ENCODE measurements at regions not wholly inside any gene's neighbourhood (a gene's known extent, or its start where the extent isn't known, plus 50 kb on each side); places are given as distances from the start of the nearest gene placed in this dataset.
A peak's percentile ranks its signal among the peaks of the same experiment; 100 is the strongest.

DNA sequence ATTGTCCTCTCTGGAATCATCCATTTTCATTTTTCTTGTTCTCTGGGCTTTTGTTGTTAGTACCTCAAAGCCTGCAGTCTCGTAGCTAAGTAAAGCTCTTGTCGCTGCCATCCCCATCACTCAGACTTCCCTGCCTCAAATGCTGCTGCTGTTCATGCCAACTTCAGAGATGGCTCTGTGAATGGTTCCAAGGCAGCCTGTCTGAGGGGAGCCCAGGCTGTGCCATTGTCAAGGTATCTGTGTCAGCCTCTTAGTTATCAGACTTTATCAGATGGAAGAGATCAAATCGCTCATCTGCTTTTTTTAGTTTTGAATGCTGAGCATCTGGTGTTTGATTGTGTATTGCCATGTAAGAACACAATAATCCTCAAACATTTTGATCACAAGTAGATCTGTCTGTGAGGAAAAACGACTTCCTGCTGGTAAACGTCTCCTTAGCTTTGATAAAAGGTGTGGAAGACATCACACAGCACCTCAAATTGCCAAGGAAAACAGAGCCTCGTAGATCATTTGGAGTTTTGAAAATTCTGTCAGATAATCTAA, 304.2 kb upstream of the ZC3H12C start:
- Histone ChIP-seq H3K27me3 (no peaks in the 10 kb centered on the region), H3K36me3 (no peaks in the 10 kb centered on the region), H3K9me3 (ENCODE audit: low read depth) (no peaks in the 10 kb centered on the region), H3K4me1 (peaks cover 2% of the 10 kb centered on the region), H3K9ac (no peak overlapping the region), H2AFZ (replicated peaks) (peak overlapping the region; percentile 14), H3K27ac (no peak overlapping the region), H4K20me1 (ENCODE audit: low read depth) (no peaks in the 10 kb centered on the region), H3F3A (ENCODE audit: low read depth) (peaks cover 4% of the 10 kb centered on the region), H3K4me2 (no peak overlapping the region), H3K79me2 (ENCODE audit: low read depth) (no peaks in the 10 kb centered on the region), H3K4me3 (no peak overlapping the region)
- peaks cover 13% of the 10 kb centered on the region for H3K9me3 Mint-ChIP-seq
- H3K27me3 Mint-ChIP-seq (ENCODE audit: insufficient read depth, low read depth) = no peaks in the 10 kb centered on the region
- H3K36me3 Mint-ChIP-seq = no peaks in the 10 kb centered on the region
- peaks cover 35% of the 10 kb centered on the region for H3K4me1 Mint-ChIP-seq
- no peak overlapping the region for H3K4me3 Mint-ChIP-seq
- TF ChIP-seq, protein P1, sequence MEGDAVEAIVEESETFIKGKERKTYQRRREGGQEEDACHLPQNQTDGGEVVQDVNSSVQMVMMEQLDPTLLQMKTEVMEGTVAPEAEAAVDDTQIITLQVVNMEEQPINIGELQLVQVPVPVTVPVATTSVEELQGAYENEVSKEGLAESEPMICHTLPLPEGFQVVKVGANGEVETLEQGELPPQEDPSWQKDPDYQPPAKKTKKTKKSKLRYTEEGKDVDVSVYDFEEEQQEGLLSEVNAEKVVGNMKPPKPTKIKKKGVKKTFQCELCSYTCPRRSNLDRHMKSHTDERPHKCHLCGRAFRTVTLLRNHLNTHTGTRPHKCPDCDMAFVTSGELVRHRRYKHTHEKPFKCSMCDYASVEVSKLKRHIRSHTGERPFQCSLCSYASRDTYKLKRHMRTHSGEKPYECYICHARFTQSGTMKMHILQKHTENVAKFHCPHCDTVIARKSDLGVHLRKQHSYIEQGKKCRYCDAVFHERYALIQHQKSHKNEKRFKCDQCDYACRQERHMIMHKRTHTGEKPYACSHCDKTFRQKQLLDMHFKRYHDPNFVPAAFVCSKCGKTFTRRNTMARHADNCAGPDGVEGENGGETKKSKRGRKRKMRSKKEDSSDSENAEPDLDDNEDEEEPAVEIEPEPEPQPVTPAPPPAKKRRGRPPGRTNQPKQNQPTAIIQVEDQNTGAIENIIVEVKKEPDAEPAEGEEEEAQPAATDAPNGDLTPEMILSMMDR (IDR thresholded peaks at IDR 0.05) = no peak
- TF ChIP-seq EZH2phosphoT487 (IDR thresholded peaks at IDR 0.05) = no peak
- no peak for TF ChIP-seq EZH2 (IDR thresholded peaks at IDR 0.05)
- H3K27ac Mint-ChIP-seq = peak overlapping the region; percentile 90
- DNase-seq (ENCODE audit: low spot score) = no peak

DNA sequence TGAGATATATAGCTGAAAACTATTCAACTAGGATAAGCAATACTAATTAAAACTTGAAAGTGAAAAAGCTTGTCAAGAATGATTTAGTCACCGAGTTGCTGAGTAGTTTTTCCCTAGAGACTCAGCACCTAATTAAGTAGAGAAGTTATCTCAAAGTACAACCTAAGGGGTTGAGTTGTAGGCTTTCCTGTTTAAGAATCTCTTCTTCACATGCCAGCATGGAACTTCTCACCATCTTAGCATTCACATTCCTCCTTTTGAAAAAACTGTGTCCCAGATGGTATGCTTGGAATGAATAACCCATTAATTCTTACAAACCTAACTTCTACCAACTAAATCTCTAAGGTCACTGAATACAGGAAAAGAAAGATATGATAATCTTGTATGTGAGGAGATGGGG, 303.3 kb upstream of the ZC3H12C start:
- Histone ChIP-seq H2AFZ (replicated peaks) (no peak overlapping the region), H3K4me3 (no peak overlapping the region), H4K20me1 (ENCODE audit: low read depth) (no peaks in the 10 kb centered on the region), H3K27ac (no peak overlapping the region), H3K4me1 (no peaks in the 10 kb centered on the region), H3K27me3 (no peaks in the 10 kb centered on the region), H3K79me2 (ENCODE audit: low read depth) (no peaks in the 10 kb centered on the region), H3F3A (ENCODE audit: low read depth) (no peaks in the 10 kb centered on the region), H3K9me3 (ENCODE audit: low read depth) (no peaks in the 10 kb centered on the region), H3K36me3 (no peaks in the 10 kb centered on the region), H3K9ac (no peak overlapping the region), H3K4me2 (no peak overlapping the region)
- peaks cover 33% of the 10 kb centered on the region for H3K4me1 Mint-ChIP-seq
- H3K27me3 Mint-ChIP-seq (ENCODE audit: insufficient read depth, low read depth) = no peaks in the 10 kb centered on the region
- H3K4me3 Mint-ChIP-seq = no peak overlapping the region
- TF ChIP-seq EZH2phosphoT487 (IDR thresholded peaks at IDR 0.05) (no peak), EZH2 (IDR thresholded peaks at IDR 0.05) (no peak)
- TF ChIP-seq, protein P1 (IDR thresholded peaks at IDR 0.05) = no peak
- peaks cover 16% of the 10 kb centered on the region for H3K9me3 Mint-ChIP-seq
- no peak overlapping the region for H3K27ac Mint-ChIP-seq
- no peak for DNase-seq (ENCODE audit: low spot score)
- peaks cover 3% of the 10 kb centered on the region for H3K36me3 Mint-ChIP-seq

DNA sequence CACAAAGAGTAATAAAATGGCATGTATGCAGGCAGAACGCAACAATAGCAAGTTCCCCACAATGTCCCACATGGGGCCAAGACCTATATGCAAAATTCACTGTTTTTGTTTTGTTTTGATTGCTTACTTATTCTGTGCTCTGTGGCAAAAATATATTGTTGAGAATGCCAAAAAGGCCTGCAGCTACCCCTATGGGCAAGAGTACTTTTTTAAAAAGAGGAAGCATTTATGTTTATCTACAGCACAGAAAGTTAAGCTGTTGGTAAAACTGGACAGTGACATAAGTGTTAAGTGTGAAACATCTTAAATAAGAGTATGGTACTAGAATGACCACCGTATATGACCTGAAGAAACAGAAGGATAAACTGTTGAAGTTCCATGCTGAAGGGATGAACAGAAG, 301.9 kb upstream of the ZC3H12C start:
- H3K9ac ChIP-seq = no peak overlapping the region
- no peak for DNase-seq (ENCODE audit: low spot score)
- no peaks in the 10 kb centered on the region for H3K4me1 ChIP-seq
- Mint-ChIP-seq H3K36me3 (peaks cover 3% of the 10 kb centered on the region), H3K4me1 (peaks cover 32% of the 10 kb centered on the region), H3K27me3 (ENCODE audit: insufficient read depth, low read depth) (no peaks in the 10 kb centered on the region), H3K9me3 (peaks cover 16% of the 10 kb centered on the region), H3K4me3 (no peak overlapping the region), H3K27ac (no peak overlapping the region)
- H3K27ac ChIP-seq = no peak overlapping the region
- H3K4me2 ChIP-seq = no peak overlapping the region
- no peaks in the 10 kb centered on the region for H4K20me1 ChIP-seq (ENCODE audit: low read depth)
- no peaks in the 10 kb centered on the region for H3K9me3 ChIP-seq (ENCODE audit: low read depth)
- TF ChIP-seq, protein P1 (IDR thresholded peaks at IDR 0.05) = no peak
- TF ChIP-seq EZH2 (IDR thresholded peaks at IDR 0.05) (no peak), EZH2phosphoT487 (IDR thresholded peaks at IDR 0.05) (no peak)
- H3F3A ChIP-seq (ENCODE audit: low read depth) = no peaks in the 10 kb centered on the region
- no peak overlapping the region for H3K4me3 ChIP-seq
- H3K36me3 ChIP-seq = no peaks in the 10 kb centered on the region
- H3K27me3 ChIP-seq = no peaks in the 10 kb centered on the region
- no peak overlapping the region for H2AFZ ChIP-seq (replicated peaks)
- H3K79me2 ChIP-seq (ENCODE audit: low read depth) = no peaks in the 10 kb centered on the region
